ENCODE measurements at regions not wholly inside any gene's neighbourhood (a gene's known extent, or its start where the extent isn't known, plus 50 kb on each side); places are given as distances from the start of the nearest gene placed in this dataset.
"Not testable (repeated sequence)": the region's sequence is repeated elsewhere in the genome, so short reads cannot be mapped to it uniquely, and the experiment has no call there.

GRCh38 chr2:239797316-239797715 lies 227.8 kb downstream of the NDUFA10 start (continued):
- TF ChIP-seq EZH2 (IDR thresholded peaks at IDR 0.05; ENCODE audit: low read depth, unreplicated experiment) = no peak
- no peak for TF ChIP-seq POLR2AphosphoS5 (IDR thresholded peaks at IDR 0.05; ENCODE audit: low read depth)
- TF ChIP-seq, protein P1, sequence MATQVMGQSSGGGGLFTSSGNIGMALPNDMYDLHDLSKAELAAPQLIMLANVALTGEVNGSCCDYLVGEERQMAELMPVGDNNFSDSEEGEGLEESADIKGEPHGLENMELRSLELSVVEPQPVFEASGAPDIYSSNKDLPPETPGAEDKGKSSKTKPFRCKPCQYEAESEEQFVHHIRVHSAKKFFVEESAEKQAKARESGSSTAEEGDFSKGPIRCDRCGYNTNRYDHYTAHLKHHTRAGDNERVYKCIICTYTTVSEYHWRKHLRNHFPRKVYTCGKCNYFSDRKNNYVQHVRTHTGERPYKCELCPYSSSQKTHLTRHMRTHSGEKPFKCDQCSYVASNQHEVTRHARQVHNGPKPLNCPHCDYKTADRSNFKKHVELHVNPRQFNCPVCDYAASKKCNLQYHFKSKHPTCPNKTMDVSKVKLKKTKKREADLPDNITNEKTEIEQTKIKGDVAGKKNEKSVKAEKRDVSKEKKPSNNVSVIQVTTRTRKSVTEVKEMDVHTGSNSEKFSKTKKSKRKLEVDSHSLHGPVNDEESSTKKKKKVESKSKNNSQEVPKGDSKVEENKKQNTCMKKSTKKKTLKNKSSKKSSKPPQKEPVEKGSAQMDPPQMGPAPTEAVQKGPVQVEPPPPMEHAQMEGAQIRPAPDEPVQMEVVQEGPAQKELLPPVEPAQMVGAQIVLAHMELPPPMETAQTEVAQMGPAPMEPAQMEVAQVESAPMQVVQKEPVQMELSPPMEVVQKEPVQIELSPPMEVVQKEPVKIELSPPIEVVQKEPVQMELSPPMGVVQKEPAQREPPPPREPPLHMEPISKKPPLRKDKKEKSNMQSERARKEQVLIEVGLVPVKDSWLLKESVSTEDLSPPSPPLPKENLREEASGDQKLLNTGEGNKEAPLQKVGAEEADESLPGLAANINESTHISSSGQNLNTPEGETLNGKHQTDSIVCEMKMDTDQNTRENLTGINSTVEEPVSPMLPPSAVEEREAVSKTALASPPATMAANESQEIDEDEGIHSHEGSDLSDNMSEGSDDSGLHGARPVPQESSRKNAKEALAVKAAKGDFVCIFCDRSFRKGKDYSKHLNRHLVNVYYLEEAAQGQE (IDR thresholded peaks at IDR 0.05; ENCODE audit: unreplicated experiment) = no peak
- TF ChIP-seq CTCF (conservative IDR thresholded peaks at IDR 0.05; ENCODE audit: low read depth in 2 of 2) = no peak

GRCh38 chr2:239795761-239796160 lies 229.4 kb downstream of the NDUFA10 start:
- not testable (repeated sequence) for H3K36me3 Mint-ChIP-seq (ENCODE audit: low read depth); H3K4me2 ChIP-seq; H4K20me1 ChIP-seq (replicated peaks; ENCODE audit: insufficient read depth); H3K4me3 Mint-ChIP-seq; H3K79me2 ChIP-seq (replicated peaks; ENCODE audit: insufficient read depth); DNase-seq (ENCODE audit: low spot score); H3K27ac Mint-ChIP-seq; H2AFZ ChIP-seq; H3K36me3 ChIP-seq (ENCODE audit: insufficient read depth); H3K27ac ChIP-seq (ENCODE audit: low read depth); H3K4me3 ChIP-seq; H3K9me2 ChIP-seq (ENCODE audit: insufficient read depth); H3F3A ChIP-seq (replicated peaks; ENCODE audit: low read depth); ATAC-seq; H3K4me1 ChIP-seq (ENCODE audit: insufficient read depth); H3K4me1 Mint-ChIP-seq; H3K27me3 Mint-ChIP-seq (ENCODE audit: insufficient read depth, low read depth, poor library complexity); H3K27me3 ChIP-seq (ENCODE audit: insufficient read depth)
- peaks cover 11% of the 10 kb centered on the region; the same call in 2 of the 3 replicates for H3K9me3 Mint-ChIP-seq

GRCh38 chr2:239793836-239794235 lies 231.3 kb downstream of the NDUFA10 start:
- Mint-ChIP-seq H3K36me3 (ENCODE audit: low read depth) (no peaks in the 10 kb centered on the region), H3K9me3 (peaks cover 4% of the 10 kb centered on the region; the same call in 2 of the 3 replicates), H3K27ac (no peak overlapping the region), H3K4me3 (no peak overlapping the region), H3K27me3 (ENCODE audit: insufficient read depth, low read depth, poor library complexity) (peaks cover 7% of the 10 kb centered on the region), H3K4me1 (no peaks in the 10 kb centered on the region)
- no peaks in the 10 kb centered on the region for H3K4me1 ChIP-seq (ENCODE audit: insufficient read depth)
- DNase-seq (ENCODE audit: low spot score) (no peak), ATAC-seq (no peak)
- no peaks in the 10 kb centered on the region for H3K9me2 ChIP-seq (ENCODE audit: insufficient read depth)
- no peaks in the 10 kb centered on the region for H4K20me1 ChIP-seq (replicated peaks; ENCODE audit: insufficient read depth)
- no peak overlapping the region for H3K4me2 ChIP-seq
- no peaks in the 10 kb centered on the region for H3K36me3 ChIP-seq (ENCODE audit: insufficient read depth)
- no peaks in the 10 kb centered on the region for H3K27me3 ChIP-seq (ENCODE audit: insufficient read depth)
- H3F3A ChIP-seq (replicated peaks; ENCODE audit: low read depth) = no peaks in the 10 kb centered on the region
- no peak overlapping the region for H3K4me3 ChIP-seq
- H3K79me2 ChIP-seq (replicated peaks; ENCODE audit: insufficient read depth) = no peaks in the 10 kb centered on the region
- H2AFZ ChIP-seq = no peak overlapping the region
- H3K27ac ChIP-seq (ENCODE audit: low read depth) = no peak overlapping the region
- TF ChIP-seq, protein P2, sequence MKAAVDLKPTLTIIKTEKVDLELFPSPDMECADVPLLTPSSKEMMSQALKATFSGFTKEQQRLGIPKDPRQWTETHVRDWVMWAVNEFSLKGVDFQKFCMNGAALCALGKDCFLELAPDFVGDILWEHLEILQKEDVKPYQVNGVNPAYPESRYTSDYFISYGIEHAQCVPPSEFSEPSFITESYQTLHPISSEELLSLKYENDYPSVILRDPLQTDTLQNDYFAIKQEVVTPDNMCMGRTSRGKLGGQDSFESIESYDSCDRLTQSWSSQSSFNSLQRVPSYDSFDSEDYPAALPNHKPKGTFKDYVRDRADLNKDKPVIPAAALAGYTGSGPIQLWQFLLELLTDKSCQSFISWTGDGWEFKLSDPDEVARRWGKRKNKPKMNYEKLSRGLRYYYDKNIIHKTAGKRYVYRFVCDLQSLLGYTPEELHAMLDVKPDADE (IDR thresholded peaks at IDR 0.05) = no peak
- TF ChIP-seq EZH2phosphoT487 (IDR thresholded peaks at IDR 0.05; ENCODE audit: unreplicated experiment) (no peak), CREB1 (CRISPR knock-in tag; IDR thresholded peaks at IDR 0.05; ENCODE audit: low read depth) (no peak)
- TF ChIP-seq, protein P3, sequence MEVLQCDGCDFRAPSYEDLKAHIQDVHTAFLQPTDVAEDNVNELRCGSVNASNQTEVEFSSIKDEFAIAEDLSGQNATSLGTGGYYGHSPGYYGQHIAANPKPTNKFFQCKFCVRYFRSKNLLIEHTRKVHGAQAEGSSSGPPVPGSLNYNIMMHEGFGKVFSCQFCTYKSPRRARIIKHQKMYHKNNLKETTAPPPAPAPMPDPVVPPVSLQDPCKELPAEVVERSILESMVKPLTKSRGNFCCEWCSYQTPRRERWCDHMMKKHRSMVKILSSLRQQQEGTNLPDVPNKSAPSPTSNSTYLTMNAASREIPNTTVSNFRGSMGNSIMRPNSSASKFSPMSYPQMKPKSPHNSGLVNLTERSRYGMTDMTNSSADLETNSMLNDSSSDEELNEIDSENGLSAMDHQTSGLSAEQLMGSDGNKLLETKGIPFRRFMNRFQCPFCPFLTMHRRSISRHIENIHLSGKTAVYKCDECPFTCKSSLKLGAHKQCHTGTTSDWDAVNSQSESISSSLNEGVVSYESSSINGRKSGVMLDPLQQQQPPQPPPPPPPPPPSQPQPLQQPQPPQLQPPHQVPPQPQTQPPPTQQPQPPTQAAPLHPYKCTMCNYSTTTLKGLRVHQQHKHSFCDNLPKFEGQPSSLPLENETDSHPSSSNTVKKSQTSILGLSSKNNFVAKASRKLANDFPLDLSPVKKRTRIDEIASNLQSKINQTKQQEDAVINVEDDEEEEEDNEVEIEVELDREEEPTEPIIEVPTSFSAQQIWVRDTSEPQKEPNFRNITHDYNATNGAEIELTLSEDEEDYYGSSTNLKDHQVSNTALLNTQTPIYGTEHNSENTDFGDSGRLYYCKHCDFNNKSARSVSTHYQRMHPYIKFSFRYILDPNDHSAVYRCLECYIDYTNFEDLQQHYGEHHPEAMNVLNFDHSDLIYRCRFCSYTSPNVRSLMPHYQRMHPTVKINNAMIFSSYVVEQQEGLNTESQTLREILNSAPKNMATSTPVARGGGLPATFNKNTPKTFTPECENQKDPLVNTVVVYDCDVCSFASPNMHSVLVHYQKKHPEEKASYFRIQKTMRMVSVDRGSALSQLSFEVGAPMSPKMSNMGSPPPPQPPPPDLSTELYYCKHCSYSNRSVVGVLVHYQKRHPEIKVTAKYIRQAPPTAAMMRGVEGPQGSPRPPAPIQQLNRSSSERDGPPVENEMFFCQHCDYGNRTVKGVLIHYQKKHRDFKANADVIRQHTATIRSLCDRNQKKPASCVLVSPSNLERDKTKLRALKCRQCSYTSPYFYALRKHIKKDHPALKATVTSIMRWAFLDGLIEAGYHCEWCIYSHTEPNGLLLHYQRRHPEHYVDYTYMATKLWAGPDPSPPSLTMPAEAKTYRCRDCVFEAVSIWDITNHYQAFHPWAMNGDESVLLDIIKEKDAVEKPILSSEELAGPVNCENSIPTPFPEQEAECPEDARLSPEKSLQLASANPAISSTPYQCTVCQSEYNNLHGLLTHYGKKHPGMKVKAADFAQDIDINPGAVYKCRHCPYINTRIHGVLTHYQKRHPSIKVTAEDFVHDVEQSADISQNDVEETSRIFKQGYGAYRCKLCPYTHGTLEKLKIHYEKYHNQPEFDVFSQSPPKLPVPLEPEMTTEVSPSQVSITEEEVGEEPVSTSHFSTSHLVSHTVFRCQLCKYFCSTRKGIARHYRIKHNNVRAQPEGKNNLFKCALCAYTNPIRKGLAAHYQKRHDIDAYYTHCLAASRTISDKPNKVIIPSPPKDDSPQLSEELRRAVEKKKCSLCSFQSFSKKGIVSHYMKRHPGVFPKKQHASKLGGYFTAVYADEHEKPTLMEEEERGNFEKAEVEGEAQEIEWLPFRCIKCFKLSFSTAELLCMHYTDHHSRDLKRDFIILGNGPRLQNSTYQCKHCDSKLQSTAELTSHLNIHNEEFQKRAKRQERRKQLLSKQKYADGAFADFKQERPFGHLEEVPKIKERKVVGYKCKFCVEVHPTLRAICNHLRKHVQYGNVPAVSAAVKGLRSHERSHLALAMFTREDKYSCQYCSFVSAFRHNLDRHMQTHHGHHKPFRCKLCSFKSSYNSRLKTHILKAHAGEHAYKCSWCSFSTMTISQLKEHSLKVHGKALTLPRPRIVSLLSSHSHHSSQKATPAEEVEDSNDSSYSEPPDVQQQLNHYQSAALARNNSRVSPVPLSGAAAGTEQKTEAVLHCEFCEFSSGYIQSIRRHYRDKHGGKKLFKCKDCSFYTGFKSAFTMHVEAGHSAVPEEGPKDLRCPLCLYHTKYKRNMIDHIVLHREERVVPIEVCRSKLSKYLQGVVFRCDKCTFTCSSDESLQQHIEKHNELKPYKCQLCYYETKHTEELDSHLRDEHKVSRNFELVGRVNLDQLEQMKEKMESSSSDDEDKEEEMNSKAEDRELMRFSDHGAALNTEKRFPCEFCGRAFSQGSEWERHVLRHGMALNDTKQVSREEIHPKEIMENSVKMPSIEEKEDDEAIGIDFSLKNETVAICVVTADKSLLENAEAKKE (CRISPR knock-in tag; IDR thresholded peaks at IDR 0.05) = no peak
